Activated CD4-positive, alpha-beta T cell treated with anti-CD3 and anti-CD28 coated beads, Interleukin-2, amount 50 U/mL, for 48 hours (primary cell): ENCODE measurements at regions not wholly inside any gene's neighbourhood (a gene's known extent, or its start where the extent isn't known, plus 50 kb on each side); places are given as distances from the start of the nearest gene placed in this dataset.
"Not testable (repeated sequence)": the region's sequence is repeated elsewhere in the genome, so short reads cannot be mapped to it uniquely, and the experiment has no call there.

Experiments
- DNase-seq, 2 experiments: peaks; one replicate each; pipeline ENCODE4 v3.0.0-alpha.2; 2020

GRCh38 chr10:35819011-35819410 is 176.9 kb upstream of the FZD8 start:
- no peak for DNase-seq

- not testable (repeated sequence) for DNase-seq
Measured at GRCh38 chr10:35817109-35817508, 175.0 kb upstream of the FZD8 start.

GRCh38 chr10:35813219-35813618 is 171.1 kb upstream of the FZD8 start:
- DNase-seq, result no peak

DNA sequence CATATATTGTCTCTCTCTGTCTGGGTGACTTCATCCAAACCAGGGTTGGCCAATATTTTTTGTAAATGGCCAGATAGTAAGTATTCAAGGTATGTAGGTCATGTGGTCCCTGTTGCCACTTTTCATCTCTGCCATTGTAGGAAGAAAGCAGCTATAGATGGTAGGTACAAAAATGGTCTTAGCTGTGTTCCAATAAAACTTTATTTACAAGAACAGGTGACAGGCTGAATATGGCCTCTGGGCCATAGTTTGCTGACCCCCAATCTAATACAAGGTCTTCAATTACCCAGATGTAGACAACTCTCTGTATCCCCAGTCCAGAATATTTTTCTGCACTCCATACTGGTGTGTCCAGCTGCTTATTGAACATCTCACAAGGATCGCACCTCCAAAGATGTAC is 166.2 kb upstream of the FZD8 start:
- DNase-seq, result no peak

- DNase-seq, result no peak
Measured at GRCh38 chr10:35803046-35803445, 160.9 kb upstream of the FZD8 start.

- DNase-seq, result no peak
Measured at GRCh38 chr10:35797187-35797586, 155.1 kb upstream of the FZD8 start.

DNA sequence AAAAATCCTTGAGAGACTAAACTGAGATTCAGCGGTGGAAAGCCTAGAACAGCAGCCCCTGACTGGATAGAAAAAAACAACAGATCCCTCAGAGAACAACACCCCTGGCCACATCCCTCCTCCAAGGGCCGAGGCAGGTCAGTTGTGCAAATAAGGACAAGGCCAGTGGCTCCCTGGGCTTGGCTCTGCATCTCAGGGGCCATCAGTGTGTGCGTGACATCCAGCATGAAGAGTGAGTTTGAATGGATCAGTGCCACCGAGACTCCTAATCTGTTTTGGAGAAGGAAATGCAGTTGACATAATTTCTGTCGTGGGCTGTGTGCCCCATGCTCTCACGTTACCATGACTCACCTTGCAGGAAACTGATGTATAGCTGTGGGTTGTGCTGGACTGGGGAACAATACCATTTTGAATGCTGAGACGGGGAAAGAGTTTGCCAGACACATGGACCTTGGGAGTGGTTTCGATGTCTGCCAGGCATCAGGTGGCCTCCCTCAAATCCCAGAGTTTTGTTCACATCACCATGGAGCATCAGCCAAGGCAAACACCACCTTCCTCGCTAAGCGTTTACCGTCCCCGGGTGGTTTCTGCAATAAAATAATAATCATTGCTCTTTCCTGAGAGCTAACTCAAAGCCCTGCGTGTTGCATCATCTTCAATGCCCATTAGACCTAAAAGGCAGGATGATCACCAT is 153.2 kb upstream of the FZD8 start:
- no peak for DNase-seq

DNA sequence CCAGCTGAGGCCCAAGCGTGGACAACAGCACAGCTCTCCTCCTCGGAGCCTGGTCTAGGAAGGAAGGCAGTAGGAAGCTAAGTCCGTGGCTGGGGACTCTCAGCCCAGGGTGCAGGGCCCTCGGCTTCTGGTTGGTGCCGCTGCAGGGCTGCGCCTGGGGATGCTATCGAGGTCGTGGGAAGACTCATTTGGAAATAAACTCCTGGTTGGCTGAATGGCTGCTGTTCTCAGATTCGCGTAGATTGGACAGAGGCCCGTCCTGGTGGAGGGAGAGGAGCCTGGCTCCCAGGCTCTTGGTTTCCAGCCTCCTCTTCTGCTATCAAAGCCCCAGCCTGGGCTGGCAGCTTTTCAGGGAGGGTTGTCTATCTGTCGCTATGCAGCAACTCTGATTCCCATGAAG is 152.6 kb upstream of the FZD8 start:
- no peak for DNase-seq

- DNase-seq, result no peak
Measured at GRCh38 chr10:35792291-35792690, 150.2 kb upstream of the FZD8 start.

DNA sequence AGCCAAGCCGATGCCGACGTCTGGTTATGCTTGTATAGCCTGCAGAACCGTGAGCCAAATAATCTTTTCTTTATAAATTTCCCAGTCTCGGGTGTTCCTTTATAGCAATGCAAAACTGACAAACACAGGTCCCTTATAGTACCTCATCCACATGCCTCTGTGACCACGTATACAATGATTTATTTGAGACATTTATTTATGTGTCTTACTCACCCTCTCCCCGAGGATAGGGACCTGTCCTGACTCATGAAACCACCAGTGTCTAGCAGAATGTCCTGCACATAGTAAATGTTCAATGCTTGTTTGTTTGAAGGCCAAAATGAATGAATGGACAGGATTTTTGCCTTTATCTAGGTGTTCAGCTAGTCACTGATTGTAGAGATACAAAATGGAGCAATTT is 147.9 kb upstream of the FZD8 start:
- no peak for DNase-seq

DNA sequence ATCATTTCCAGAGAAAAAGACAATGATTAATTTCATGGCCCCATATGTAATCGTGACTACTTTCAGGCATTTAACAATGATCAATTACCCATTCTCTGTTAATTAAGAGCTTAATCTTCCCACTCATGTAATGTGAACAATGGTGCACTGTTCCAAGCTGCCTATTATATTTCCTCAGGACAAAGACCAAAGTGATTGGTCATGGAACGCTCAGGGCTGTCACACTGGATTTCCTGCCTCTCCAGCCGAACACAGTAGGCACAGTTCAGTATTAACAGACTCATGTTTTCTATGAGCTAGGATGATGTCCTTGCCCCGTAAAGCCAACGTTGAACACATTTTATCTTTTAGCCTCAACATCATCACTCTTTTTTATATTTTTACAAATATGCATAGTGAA is 142.7 kb upstream of the FZD8 start:
- DNase-seq, result no peak

DNA sequence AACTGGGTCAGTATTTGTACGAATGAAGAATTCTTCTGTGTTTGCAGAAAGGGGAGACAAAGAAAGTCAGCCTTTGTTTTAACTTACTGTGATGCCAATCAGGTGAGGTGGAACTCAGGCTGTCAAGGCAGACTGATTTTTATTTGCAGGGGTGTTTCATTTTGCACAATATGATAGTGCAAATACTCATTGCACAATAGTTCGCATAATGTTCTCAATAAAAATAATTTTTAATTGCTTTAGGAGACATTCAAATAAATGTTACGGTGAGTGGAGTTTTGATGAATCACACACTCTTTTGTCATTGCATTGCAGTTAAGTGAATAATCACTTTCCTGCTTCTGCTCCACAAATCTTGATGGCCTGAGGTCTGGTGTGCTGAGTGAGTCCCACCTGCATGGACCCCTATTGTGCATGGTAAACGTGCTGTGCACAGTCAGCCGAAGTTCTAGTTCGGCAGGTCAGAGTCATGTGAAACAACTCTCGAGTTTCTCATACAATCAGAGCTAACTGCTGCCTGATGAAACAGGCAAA is 141.3 kb upstream of the FZD8 start:
- DNase-seq, result no peak

GRCh38 chr10:35781643-35782035 is 139.5 kb upstream of the FZD8 start:
- no peak for DNase-seq

DNA sequence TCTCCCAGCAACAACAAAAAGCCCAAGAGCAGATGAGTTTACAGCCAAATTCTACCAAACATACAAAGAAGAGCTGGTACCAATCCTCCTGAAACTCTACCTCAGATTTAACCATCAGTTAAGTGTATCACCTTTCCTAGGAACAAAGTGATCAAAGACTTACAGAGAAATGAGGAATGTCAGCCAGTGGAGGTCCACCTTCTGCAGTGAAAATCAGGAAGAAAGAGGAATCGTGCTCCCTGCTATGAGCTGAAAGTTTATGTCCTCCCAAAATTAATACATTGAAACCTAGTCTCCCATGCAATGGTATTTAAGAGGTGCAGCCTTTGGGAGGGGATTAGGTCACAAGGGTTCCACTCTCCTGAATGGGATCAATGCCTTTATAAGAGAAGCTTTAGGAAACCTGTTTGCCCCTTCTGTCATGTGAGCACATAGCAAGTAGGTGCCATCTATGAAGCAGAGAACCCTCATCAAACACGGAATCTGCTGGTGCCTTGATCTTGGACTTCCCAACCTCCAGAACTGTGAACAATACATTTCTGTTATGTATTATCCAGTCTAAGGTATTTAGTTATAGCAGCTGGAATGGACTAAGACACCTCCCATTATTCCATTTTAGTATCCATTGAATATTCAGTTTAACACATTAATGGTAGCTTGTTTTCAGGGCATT is 139.0 kb upstream of the FZD8 start:
- DNase-seq, result no peak

DNA sequence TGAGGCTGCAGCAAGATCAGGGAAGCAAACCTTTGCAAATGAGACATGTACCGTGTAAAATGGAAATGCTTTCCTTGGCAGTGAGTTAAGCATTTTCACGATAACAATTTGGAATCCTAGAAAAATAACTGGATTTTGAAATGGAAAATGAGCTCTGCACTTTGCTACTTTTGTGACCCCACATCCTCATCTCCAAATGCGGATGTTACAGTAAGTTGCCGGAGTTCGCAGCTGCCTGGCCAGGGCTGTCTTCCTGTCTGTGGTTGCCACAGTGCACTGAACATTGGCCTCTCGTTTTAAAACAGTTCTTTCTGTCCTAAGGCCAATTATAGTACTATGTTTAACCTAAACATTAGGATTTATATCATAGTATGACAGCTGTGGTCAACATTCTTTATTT is 136.2 kb upstream of the FZD8 start:
- no peak for DNase-seq

DNA sequence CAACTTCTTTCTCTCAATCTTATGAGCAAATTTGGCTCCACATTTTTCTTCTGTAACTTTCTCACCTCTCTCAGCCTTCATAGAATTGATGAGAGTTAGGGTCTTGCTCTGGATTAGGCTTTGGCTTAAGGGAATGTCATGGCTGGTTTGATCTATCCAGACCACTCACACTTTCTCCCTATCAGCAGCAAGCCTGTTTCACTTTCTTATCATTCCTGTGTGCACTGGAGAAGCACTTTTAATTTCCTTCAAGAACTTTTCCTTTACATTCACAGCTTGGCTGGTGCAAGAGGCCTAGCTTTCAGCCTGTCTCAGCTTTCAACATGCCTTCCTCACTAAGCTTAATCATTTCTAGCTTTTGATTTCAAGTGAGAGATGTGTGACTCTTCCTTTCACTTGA is 134.5 kb upstream of the FZD8 start:
- DNase-seq, result not testable (repeated sequence)

DNA sequence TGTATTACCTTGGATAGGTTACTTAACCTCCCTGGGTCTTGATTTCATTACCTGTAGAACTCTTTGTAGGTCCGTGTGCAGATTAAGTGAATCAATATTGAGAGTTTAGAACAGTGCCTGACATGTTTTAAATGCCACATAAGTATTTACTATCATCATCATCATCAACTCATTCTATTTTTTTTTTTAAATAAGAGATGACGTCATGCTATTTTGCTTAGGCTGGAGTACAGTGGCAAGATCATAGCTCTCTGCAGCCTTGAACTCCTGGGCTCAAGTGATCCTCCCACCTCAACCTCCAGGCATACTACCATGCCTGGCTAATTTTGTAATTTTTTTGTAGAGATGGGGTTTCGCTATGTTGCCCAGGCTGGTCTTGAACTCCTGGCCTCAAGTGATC is 132.0 kb upstream of the FZD8 start:
- DNase-seq, result no peak

DNA sequence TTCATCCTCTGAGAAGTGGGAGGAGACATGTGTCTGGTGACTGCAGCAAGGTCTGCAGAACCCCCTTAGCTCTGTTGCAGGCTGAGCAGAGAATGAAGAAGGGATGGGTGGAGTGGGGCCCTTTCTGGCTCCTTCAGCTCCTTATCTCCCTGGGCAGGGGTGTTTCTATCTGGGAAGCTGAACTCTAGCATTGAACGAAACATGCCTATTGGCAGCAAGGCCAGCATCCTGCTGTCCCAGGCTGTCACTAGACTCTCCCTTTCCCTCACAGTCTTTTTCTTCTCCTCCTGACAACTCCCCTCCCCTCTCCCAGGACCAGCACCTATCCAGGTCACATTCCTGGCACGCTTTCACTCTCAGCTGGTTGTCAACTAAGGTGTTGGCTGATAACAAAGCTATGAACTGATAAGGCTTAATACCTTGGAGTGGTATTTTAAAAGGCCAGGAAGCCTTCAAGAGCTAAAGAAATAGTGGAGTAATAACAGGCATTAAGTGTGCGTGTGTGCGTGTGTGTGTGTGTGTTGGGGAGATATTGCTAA is 128.8 kb upstream of the FZD8 start:
- no peak for DNase-seq

DNA sequence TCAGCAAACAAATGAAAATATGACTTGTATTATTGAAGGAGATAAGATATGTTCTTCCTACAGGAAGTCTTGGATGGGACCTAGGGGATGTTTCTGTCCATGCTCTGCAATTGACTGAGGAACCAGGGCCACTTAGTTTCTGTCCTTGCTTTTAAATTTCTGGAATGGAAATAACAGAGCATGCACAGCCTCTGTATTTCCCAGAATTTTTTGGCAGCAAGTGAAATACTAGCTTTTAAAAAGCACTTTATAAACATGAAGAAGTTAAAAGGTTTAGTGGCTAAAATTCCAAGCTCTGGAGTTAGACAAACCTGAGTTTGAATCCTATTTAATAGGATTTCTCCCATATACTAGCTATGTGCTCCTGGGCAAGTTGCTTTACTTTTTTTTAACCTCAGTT is 127.7 kb upstream of the FZD8 start:
- DNase-seq, result no peak

DNA sequence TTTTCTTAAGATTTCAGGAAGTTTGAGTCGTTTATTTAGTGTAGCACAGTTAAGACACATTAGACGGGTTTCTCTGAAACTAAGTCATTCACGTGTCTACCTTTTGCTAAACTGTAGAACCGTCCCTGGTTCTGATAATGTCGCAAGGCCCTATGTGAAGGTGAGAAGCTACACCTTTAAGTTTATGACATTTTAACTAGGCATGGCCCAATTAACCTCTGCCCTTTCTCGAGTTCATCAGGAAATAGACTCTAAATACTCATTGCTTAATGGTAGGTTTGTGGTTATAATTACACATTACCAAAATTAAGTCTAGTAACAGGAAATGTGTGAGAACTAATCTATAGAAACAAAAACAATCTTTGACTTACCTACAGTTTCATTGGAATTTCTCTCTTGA is 126.6 kb upstream of the FZD8 start:
- DNase-seq, result no peak

- no peak for DNase-seq
Measured at GRCh38 chr10:35768011-35768410, 125.9 kb upstream of the FZD8 start.

- DNase-seq, result no peak
Measured at GRCh38 chr10:35765996-35766395, 123.9 kb upstream of the FZD8 start.

DNA sequence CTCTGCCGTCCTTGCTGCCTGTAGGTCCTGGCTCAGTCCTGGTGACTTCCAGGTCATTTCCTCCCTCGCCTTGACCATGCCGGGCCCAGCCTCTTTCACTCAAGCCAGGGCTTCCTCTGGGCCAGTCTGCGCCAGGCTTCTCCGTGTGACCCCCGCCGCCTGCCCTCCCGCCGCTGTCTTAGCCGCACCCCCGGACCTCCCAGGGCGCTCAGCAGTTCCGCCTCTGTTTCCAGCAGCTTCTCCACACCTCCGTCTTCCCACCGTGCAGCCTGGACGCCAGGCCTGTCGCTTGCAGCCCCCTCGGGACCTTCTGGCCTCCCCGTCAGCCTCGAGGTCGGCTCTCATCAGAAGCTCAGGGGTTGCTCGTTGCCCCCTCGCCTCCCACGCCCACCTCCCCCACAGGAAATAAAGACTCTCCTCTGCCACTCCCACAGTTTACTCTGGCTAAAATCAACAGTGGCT is 123.0 kb upstream of the FZD8 start:
- DNase-seq, result no peak

DNA sequence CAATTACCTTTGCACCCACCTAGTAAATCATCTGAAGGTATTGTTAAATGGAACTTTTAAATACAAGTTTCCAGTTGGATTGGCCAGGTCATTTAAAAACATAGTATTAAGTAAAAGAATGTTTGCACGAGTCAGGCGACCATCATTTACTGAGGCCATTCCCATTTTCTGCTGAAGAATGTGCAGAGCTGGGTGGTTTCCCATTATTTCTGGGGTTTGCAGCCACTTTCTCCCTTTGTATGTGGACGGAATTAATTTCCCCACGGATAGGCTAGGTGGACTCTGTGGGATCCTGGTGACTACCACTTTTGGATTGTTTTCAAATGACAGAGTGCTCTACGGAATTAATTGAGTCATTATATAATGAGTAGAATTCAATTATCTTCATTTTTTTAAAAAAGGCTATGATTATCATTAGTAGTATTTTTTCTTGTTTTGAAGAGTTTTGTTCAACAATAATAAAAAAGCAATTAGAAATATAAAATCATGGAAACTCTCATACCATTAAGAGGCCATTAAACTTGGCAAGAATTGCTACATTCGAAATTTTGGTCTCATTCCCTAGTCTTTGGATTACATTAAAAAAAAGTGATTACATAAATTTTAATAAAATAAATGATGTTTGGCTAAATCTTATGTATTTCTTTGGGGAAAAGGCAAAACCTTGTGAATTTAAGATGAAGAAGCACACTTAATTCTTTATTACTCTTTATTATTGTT is 120.4 kb upstream of the FZD8 start:
- DNase-seq, result no peak
